RCC 7860 (cell line): ENCODE measurements at regions not wholly inside any gene's neighbourhood (a gene's known extent, or its start where the extent isn't known, plus 50 kb on each side); places are given as distances from the start of the nearest gene placed in this dataset.
A peak's percentile ranks its signal among the peaks of the same experiment; 100 is the strongest.
"Not testable (repeated sequence)": the region's sequence is repeated elsewhere in the genome, so short reads cannot be mapped to it uniquely, and the experiment has no call there.

ENCODE experiments used
- DNase-seq: peaks from one replicate; pipeline ENCODE4 v3.0.0-alpha.2; 2015; ENCODE audit warnings: low spot score
- FAIRE-seq: peaks from 2 replicates; lab custom pipeline; 2012; peaks lifted over from hg19 to GRCh38; lab: Jason Lieb, UNC

DNA sequence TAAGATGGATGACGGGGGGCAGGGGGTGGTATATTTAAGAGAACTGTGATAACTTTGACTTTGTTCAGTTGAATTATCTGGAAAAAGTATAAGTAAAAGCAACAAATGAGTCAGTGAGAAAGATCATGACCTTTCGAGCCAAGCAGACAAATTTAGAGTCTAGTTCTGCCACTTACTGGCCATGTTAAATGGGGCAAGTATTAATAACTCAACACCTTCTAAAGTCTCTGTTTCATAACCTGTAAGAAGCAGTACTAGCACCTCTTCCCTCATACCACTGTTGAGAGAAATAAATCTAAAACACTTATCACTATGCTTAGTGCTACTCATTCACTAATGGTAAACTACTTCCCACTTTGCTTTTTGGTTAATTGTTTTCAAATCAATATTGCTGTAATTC is 604.4 kb upstream of the LRRN3 start:
- no peak for FAIRE-seq

DNA sequence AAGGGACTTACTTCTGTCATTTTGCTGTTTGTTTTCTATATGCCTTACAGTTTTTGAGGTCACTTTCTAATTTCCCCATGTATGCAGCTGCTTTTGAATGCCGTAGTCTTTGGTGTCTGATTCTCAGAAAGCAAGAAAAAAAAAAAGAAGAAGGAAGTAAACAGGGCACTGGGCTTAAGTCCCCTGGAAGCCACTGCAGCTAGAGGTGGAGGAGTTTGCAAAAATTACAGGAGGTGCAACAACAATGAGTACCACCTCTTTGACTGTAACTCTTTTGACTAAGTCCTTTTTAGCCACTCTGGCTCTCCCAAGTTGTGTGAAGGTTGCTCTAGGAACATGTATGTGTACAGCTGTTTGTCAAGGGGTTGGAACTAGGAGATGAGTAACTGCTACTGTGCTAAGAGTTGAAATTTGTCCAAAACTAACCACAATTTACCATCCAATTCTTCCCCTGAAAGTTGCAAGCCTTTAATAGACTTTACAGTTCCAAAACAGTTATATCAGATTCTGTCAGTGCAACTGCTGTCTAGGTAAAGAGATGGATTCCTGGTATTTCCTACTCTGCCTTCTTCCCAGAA is 588.0 kb upstream of the LRRN3 start:
- DNase-seq (no peak), FAIRE-seq (no peak)

More for the DNA sequence above, 604.4 kb upstream of the LRRN3 start:
- no peak for DNase-seq

DNA sequence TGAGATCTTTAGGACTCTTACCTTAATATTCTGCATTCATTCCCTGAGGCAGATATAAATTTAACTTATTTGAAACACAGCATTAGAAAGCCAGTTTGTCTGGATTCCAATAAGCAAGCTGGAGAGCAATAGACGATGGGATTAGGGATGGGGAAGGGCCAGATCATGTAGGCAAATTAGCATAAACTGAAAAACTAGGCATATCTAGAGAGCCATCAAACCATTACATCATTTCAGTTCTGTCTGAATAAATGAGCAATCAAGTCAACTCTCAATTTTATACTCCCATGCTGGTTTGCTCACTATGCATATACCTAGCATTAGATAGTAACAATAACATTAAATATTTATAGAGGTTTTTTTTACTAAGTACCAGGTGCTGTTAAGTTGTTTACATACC is 583.6 kb upstream of the LRRN3 start:
- FAIRE-seq = no peak

GRCh38 chr7:110507832-110508231 is 583.1 kb upstream of the LRRN3 start:
- DNase-seq (no peak), FAIRE-seq (no peak)

More for the DNA sequence above, 583.6 kb upstream of the LRRN3 start:
- no peak for DNase-seq

GRCh38 chr7:110514975-110515551 is 575.9 kb upstream of the LRRN3 start:
- DNase-seq, FAIRE-seq: not testable (repeated sequence)

- DNase-seq = no peak
- no peak for FAIRE-seq
Observed at GRCh38 chr7:110519851-110520250, 571.1 kb upstream of the LRRN3 start.

DNA sequence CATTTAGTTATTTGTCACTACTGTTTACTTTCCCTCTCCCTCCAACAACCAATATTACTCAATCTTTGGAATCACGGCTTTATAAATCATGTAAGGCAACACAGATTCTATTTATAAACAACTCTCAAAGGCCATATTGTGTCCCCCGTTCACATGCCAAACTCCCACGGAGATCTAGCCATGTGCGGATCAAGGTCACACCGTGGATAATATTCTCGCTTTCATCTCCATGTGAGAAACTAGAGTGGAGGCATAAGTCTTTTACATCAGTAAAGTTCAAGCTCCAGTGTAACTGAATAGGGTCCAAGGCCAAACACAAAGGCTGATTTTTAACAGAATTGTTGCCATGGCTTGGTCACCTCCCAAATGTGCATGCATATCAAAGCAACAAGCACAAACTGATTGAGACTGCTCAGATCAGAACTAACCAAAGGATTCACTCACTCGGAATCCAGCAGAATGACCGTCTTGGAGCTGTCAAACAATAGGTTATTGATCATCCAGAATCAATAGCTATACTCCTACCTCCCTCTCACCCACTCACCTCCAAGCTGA is 569.5 kb upstream of the LRRN3 start:
- no peak for FAIRE-seq
- DNase-seq = no peak

- no peak for DNase-seq
- FAIRE-seq = no peak
Observed at GRCh38 chr7:110522061-110522760, 568.7 kb upstream of the LRRN3 start.

DNA sequence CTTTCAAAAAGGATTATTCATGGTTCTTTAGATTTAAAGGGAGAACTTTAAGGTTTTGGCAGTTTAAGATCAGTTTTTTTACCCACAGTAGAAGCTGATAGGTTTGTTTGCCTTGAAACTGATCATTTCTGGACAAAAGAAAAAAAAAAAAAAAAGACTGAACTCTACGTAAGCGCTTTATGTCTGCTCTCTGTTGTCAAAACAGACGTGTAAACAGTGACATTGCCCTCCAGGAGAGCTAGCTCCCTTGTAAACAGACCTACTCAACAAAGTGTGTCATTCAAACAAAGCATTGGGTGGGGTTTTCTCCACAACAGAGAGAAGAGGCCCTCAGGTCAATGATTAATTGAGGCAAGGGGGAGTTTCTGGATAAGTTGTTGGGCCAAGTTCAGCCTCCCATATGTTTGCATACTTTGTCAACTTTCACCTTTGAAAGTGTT is 568.1 kb upstream of the LRRN3 start:
- DNase-seq (peak; percentile 20), FAIRE-seq (no peak)

GRCh38 chr7:110529175-110529574 is 561.8 kb upstream of the LRRN3 start:
- FAIRE-seq = no peak

GRCh38 chr7:110531186-110531585 is 559.7 kb upstream of the LRRN3 start:
- FAIRE-seq (no peak), DNase-seq (no peak)

More at GRCh38 chr7:110529175-110529574, 561.8 kb upstream of the LRRN3 start:
- DNase-seq = no peak

- DNase-seq = peak; percentile 65
Observed at GRCh38 chr7:110534241-110534931, 556.5 kb upstream of the LRRN3 start.

GRCh38 chr7:110539216-110539615 is 551.7 kb upstream of the LRRN3 start:
- no peak for FAIRE-seq
- no peak for DNase-seq

More at GRCh38 chr7:110534241-110534931, 556.5 kb upstream of the LRRN3 start:
- FAIRE-seq = no peak

DNA sequence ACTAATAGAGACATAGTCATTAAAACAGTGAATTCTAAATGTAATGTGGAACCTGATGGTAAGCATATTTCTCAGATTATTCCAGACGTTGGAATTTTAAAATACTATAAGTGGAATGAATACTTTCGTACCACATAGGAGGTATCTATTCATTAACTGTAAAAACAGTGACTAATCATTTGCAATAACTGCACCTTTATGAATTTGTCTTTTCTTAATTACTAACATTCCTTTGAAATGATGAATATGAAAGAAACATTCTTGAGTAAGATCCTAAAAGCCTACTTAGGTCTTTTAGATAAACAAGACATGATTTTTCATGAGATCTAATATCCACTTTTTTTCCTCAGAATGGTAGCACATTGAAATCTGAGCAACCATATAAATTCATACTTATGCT is 549.0 kb upstream of the LRRN3 start:
- DNase-seq (no peak), FAIRE-seq (no peak)

GRCh38 chr7:110544194-110544593 is 546.7 kb upstream of the LRRN3 start:
- DNase-seq (no peak), FAIRE-seq (no peak)

GRCh38 chr7:110548372-110548771 is 542.6 kb upstream of the LRRN3 start:
- DNase-seq = no peak
- FAIRE-seq = no peak

DNA sequence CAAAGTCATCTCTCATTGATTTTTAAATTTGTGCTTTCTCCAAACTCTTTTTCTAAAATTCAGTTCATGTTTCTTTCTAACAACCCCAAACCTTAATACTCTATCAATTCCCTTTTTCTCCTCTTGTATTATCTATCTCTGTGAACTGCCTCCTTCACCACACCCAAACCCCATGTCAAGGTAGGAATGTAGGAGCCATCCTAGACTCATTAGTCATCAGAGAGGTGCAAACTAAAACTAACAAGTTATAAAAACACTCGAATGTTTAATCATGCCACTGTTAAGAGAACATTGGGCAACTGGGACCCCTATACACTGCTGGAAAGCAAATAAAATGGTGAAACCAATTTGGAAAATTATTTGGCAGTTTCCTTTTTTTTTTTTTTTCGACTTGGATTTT is 533.8 kb upstream of the LRRN3 start:
- DNase-seq = no peak
- no peak for FAIRE-seq

GRCh38 chr7:110563286-110563685 is 527.6 kb upstream of the LRRN3 start:
- not testable (repeated sequence) for DNase-seq, FAIRE-seq

DNA sequence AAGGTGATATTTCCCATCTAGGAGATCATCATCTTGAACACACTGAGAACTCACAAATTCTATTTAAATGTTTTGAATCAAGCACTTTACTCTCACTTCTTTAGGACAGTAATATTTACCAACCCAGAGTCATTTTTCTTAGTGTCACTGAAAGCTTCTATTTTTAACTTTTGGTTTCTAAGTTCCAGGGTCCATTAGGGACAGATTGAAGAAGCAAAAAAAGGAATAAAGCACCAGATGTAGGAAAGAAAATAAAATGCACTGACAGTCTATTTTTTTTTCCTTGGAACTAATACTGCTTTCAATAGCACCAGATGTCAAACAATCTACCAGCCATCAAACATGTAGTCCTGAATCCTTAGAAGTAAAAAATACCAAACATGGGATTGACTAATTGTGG is 526.7 kb upstream of the LRRN3 start:
- DNase-seq (no peak), FAIRE-seq (no peak)

DNA sequence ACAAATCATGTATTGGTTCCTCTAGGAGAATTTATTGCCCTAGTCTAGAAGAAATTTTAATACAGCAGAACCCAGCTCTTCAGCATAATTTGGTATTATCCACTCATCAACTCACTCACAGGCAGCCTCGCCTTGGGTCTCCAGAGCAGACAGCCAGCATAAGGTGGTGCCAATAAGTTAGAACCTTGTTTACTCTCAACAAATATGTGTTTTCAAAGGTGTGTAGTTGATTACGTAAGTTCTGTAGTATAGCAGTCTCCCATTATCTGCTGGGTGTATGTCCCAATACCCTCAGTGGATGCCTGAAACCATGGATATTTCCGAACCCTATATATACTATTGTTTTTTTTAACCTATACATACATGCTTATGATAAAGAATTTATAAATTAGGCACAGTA is 522.5 kb upstream of the LRRN3 start:
- DNase-seq (no peak), FAIRE-seq (no peak)

- DNase-seq = no peak
- FAIRE-seq = no peak
Observed at GRCh38 chr7:110568932-110569331, 522.0 kb upstream of the LRRN3 start.
